ENCODE measurements at regions not wholly inside any gene's neighbourhood (a gene's known extent, or its start where the extent isn't known, plus 50 kb on each side); places are given as distances from the start of the nearest gene placed in this dataset.
"Not testable (repeated sequence)": the region's sequence is repeated elsewhere in the genome, so short reads cannot be mapped to it uniquely, and the experiment has no call there.

DNA sequence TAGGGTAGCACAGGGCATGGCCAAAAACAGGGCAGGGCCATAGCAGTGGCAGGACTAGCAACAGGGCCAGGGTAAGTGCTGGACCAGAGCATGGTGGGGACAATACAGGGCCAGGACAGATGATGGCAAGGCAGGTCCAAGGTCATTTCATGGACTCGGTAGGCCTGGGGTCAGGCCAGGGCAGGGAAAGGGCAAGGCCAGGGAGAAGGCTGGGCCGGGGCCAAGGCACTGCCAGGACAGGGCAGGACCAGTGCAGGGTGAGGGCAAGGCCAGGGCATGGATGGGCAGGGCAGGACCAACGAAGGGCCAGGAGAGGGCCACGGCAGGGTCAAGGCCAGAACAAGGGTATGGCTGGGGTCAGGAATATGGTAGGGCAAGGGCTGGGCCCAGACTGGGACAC lies 407.6 kb downstream of the ZNF33B start:
- not testable (repeated sequence) for TF ChIP-seq POLR2A (IDR thresholded peaks at IDR 0.05; ENCODE audit: low read length); GATA1 (IDR thresholded peaks at IDR 0.05; ENCODE audit: low read depth, low read length)
